ENCODE measurements at regions not wholly inside any gene's neighbourhood (a gene's known extent, or its start where the extent isn't known, plus 50 kb on each side); places are given as distances from the start of the nearest gene placed in this dataset.

DNA sequence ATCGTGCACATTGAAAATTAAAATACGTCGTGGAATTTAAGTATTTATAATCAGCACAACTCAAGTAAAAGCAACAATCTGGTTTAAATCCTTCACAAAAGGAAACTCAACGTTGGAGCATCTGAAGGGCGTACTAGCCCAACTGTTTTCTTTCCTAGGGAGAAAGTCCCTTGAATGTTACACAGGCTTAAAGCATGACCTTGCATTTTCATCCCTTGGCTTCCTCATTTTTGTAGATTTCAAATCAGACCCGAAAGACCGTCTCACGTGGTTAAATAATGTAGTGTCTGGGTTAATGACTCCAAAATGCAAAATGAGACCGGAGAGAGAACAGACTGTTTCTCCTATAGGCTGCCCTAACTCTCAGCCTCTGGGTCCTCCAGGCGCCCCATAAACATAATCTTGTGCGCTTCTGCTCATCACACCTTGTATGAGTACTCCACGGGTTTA lies 249.2 kb upstream of the RREB1 start:
- TF ChIP-seq POLR2AphosphoS5 (IDR thresholded peaks at IDR 0.05) (no peak), CTCF (IDR thresholded peaks at IDR 0.05 in 8 of 11, conservative IDR thresholded peaks at IDR 0.05 in 3 of 11) (no peak), POLR2A (IDR thresholded peaks at IDR 0.05) (no peak)
